GM18520 (cell line): ENCODE measurements at regions not wholly inside any gene's neighbourhood (a gene's known extent, or its start where the extent isn't known, plus 50 kb on each side); places are given as distances from the start of the nearest gene placed in this dataset.

ENCODE experiments used
- ATAC-seq: cut with Tn5 transposase; IDR thresholded peaks from one replicate; pipeline ENCODE4 v1.9.1; 2021; ENCODE audit not compliant: unreplicated experiment

DNA sequence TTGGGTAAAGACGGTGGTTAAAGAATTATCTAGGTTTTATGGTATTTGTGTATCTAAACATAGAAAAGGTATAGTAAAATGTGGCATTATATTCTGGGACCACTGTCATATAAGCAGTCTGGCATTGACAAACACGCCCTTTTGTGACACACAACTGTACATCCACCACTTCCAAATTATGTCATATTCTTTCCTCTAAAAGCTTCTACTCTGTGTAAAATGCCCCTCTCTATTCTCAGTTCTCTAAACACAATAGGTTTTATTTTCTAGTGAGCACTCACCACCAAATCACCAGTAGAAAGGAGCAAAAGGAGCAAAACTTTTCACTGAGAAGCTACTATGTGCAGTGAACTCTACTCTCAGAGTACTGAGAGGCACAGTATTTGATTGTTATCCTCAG lies 88.1 kb upstream of the PIEZO2 start:
- ATAC-seq: no peak

DNA sequence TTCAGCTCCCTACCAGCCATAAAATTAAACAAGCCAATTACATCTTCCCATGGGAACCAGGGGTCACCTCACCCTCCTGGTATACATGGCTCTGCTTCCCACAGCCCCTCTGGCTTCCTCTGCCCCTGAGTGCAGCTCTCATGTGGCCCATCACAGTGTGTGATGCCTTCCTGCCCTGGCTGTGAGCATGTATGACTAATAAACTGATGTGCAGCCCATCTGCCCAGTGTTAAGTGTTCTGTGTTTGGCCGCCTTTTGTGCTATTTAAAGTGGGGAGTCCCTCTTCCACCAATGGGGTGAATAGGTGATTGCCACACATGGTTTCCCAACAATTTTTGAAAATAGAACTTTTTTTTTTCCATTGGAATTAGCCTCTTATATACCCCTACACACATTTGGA lies 87.7 kb upstream of the PIEZO2 start:
- ATAC-seq: no peak

DNA sequence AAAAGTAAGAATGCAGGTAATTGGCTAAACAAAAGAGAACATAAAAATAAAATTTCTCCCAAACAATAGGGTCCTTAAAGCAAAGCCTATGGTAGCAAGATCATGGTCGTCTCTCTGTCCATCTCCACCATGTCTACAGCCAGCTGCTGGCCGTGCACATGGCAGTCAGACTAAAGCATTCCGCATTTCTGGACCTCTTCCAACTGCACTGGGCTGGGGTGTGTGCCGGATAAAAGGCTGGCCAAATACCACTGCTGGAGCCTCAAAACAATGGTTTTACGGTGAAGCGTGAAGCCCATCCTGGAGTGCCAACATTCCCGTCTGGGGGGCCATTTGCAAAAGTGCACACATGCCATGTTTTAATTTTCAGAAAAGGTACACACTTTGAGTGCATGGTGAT lies 74.8 kb upstream of the PIEZO2 start:
- ATAC-seq: no peak

DNA sequence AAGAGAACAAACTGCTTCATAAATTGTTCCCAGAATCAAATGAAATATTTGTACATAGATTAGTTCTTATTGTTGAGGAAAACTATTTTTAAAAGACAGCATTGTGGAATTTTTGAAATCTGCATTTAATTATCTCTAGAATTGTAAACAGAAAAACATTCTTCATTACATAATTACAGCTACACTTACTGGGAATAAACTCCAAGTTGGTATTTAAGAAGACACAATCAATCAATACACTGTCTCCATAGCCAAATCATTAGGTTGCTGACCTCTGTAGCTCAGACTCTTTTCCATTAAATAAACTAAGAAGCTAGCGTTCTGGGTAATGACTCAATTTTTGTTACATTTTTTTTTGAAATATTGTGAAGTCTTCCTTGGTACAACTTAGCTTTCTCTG lies 70.2 kb upstream of the PIEZO2 start:
- no peak for ATAC-seq

DNA sequence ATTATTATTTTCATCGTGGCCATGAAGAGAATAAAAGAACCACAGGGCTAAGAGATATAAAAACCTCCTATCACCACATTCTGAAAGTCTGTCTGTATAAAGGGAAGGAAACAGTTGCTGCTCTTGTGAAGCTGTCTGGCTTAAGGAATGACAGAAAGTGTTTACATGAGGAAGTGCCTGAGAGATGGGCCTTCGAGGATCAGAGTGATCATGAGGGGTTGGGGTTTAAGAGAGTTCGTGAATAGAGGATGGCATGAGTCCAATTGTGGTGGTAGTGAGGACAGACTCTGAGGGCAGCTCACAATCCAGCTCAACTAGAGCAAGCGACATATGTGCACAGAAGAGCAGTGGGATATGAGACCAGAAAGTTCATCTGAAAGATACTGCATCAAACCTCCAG lies 65.8 kb upstream of the PIEZO2 start:
- ATAC-seq: no peak

DNA sequence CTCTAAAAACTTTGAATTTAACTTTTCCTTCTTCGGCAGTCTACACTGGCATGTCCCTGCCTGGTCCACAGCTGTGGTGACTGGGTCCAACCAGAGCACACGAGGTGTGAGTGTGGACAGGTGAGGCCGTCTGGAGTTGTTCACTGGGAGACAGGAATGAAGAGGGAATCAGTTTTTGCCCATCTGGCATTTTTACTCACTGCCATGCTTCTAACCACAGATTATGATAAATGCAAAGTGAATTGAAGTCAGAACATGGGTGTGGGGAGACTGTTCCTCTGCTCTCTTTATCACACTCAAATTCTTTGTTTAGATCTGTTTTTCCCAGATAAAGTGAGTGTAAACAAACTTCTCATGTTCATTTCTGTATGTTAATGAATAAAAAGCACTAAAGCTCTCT lies 54.7 kb upstream of the PIEZO2 start:
- no peak for ATAC-seq

DNA sequence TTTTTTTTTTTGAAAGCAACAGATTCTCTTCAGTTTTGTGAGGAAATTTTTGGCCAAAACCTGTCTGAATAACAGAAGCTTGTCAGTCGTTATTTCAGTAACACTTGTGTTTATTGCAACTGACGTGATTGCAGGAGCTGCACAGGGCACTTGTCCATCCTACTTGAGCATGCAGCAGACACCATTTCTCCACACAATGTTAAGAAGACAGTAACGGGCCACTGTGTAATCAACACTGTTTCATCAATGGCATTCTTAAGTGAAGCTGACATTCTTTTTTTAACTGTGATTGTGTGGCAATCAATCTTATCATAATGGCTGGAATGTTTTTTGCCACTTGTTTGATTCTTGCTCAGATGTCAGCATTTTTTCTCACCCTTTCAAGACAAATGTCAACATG lies 50.1 kb upstream of the PIEZO2 start:
- no peak for ATAC-seq
